Mucosa of rectum (tissue), 2 donors: ENCODE measurements at regions not wholly inside any gene's neighbourhood (a gene's known extent, or its start where the extent isn't known, plus 50 kb on each side); places are given as distances from the start of the nearest gene placed in this dataset.
"Not testable (repeated sequence)": the region's sequence is repeated elsewhere in the genome, so short reads cannot be mapped to it uniquely, and the experiment has no call there.

Source experiments
- H3K27ac ChIP-seq, 2 donors: one replicate each; pipeline ENCODE4 v1.7.0; 2013; ENCODE audit warnings: inconsistent platforms in 2 of 2, low read depth in 2 of 2, low read length in 2 of 2
- H3K27me3 ChIP-seq, 2 donors: one replicate each; pipeline ENCODE4 v1.7.0; 2013; ENCODE audit warnings: low read length in 2 of 2; ENCODE audit not compliant: control insufficient read depth in 2 of 2, insufficient read depth in 2 of 2
- H3K36me3 ChIP-seq, 2 donors: one replicate each; pipeline ENCODE4 v1.7.0; 2013; ENCODE audit warnings: low read length in 2 of 2; ENCODE audit not compliant: control insufficient read depth in 2 of 2, insufficient read depth in 2 of 2
- H3K4me1 ChIP-seq, 2 donors: one replicate each; pipeline ENCODE4 v1.7.0; 2013; ENCODE audit warnings: low read length in 2 of 2, mild to moderate bottlenecking in 1 of 2; ENCODE audit not compliant: control insufficient read depth in 2 of 2, insufficient read depth in 2 of 2
- H3K4me3 ChIP-seq, 2 donors: one replicate each; pipeline ENCODE4 v1.7.0; 2013; ENCODE audit warnings: low read length in 2 of 2
- H3K9ac ChIP-seq, 2 donors: one replicate each; pipeline ENCODE4 v1.7.0; 2013; ENCODE audit warnings: low read length in 2 of 2, low read depth in 1 of 2, mild to moderate bottlenecking in 1 of 2
- H3K9me3 ChIP-seq, 2 donors: one replicate each; pipeline ENCODE4 v1.7.0; 2013; ENCODE audit warnings: low read length in 2 of 2; ENCODE audit not compliant: control insufficient read depth in 2 of 2
- donor health status: healthy.
- donor health status: Normal muscosa, but diverticular disease.

GRCh38 chr4:31185014-31185585 lies 464.9 kb downstream of the PCDH7 start:
- no peak overlapping the region for H3K27ac ChIP-seq
- H3K4me1 ChIP-seq = peaks cover 0 to 3% of the 10 kb centered on the region in 2 donors
- H3K36me3 ChIP-seq = no peaks in the 10 kb centered on the region
- H3K9me3 ChIP-seq = no peaks in the 10 kb centered on the region
- H3K9ac ChIP-seq = no peak overlapping the region
- no peak overlapping the region for H3K4me3 ChIP-seq
- no peaks in the 10 kb centered on the region for H3K27me3 ChIP-seq

GRCh38 chr4:31187979-31188378 lies 467.8 kb downstream of the PCDH7 start:
- Histone ChIP-seq H3K4me1 (peaks cover 0 to 3% of the 10 kb centered on the region in 2 donors), H3K4me3 (no peak overlapping the region), H3K9me3 (no peaks in the 10 kb centered on the region), H3K27me3 (no peaks in the 10 kb centered on the region), H3K27ac (no peak overlapping the region), H3K36me3 (no peaks in the 10 kb centered on the region), H3K9ac (no peak overlapping the region)

- no peaks in the 10 kb centered on the region for H3K27me3 ChIP-seq
- H3K9ac ChIP-seq = no peak overlapping the region
- H3K27ac ChIP-seq = no peak overlapping the region
- H3K4me3 ChIP-seq = no peak overlapping the region
- peaks cover 0 to 3% of the 10 kb centered on the region in 2 donors for H3K4me1 ChIP-seq
- no peaks in the 10 kb centered on the region for H3K36me3 ChIP-seq
- no peaks in the 10 kb centered on the region for H3K9me3 ChIP-seq
Observed at GRCh38 chr4:31189938-31190337, 469.8 kb downstream of the PCDH7 start.

GRCh38 chr4:31190671-31191070 lies 470.5 kb downstream of the PCDH7 start:
- peaks cover 0 to 3% of the 10 kb centered on the region in 2 donors for H3K4me1 ChIP-seq
- H3K36me3 ChIP-seq = no peaks in the 10 kb centered on the region
- H3K27ac ChIP-seq = no peak overlapping the region
- no peak overlapping the region for H3K9ac ChIP-seq
- H3K27me3 ChIP-seq = no peaks in the 10 kb centered on the region
- H3K4me3 ChIP-seq = no peak overlapping the region
- H3K9me3 ChIP-seq = no peaks in the 10 kb centered on the region

GRCh38 chr4:31192341-31192740 lies 472.2 kb downstream of the PCDH7 start:
- Histone ChIP-seq H3K4me1 (peaks cover 0 to 3% of the 10 kb centered on the region in 2 donors), H3K4me3 (no peak overlapping the region), H3K27me3 (no peaks in the 10 kb centered on the region), H3K9me3 (no peaks in the 10 kb centered on the region), H3K9ac (no peak overlapping the region), H3K27ac (no peak overlapping the region), H3K36me3 (no peaks in the 10 kb centered on the region)

- no peak overlapping the region for H3K9ac ChIP-seq
- H3K27ac ChIP-seq = no peak overlapping the region
- peaks cover 0 to 3% of the 10 kb centered on the region in 2 donors for H3K4me1 ChIP-seq
- no peaks in the 10 kb centered on the region for H3K27me3 ChIP-seq
- no peak overlapping the region for H3K4me3 ChIP-seq
- no peaks in the 10 kb centered on the region for H3K36me3 ChIP-seq
- no peaks in the 10 kb centered on the region for H3K9me3 ChIP-seq
Observed at GRCh38 chr4:31193521-31193920, 473.4 kb downstream of the PCDH7 start.

GRCh38 chr4:31194823-31195222 lies 474.7 kb downstream of the PCDH7 start:
- no peak overlapping the region for H3K4me3 ChIP-seq
- no peaks in the 10 kb centered on the region for H3K27me3 ChIP-seq
- no peaks in the 10 kb centered on the region for H3K36me3 ChIP-seq
- H3K9me3 ChIP-seq = no peaks in the 10 kb centered on the region
- no peak overlapping the region for H3K9ac ChIP-seq
- peaks cover 0 to 2% of the 10 kb centered on the region in 2 donors for H3K4me1 ChIP-seq
- no peak overlapping the region for H3K27ac ChIP-seq

GRCh38 chr4:31199644-31200043 lies 479.5 kb downstream of the PCDH7 start:
- no peaks in the 10 kb centered on the region for H3K4me1 ChIP-seq
- H3K9ac ChIP-seq = no peak overlapping the region
- H3K27me3 ChIP-seq = no peaks in the 10 kb centered on the region
- H3K27ac ChIP-seq = no peak overlapping the region
- no peaks in the 10 kb centered on the region for H3K9me3 ChIP-seq
- no peaks in the 10 kb centered on the region for H3K36me3 ChIP-seq
- H3K4me3 ChIP-seq = no peak overlapping the region

GRCh38 chr4:31202054-31202453 lies 481.9 kb downstream of the PCDH7 start:
- H3K4me3 ChIP-seq, H3K27me3 ChIP-seq, H3K27ac ChIP-seq, H3K9ac ChIP-seq, H3K36me3 ChIP-seq, H3K4me1 ChIP-seq, H3K9me3 ChIP-seq: not testable (repeated sequence)

- no peaks in the 10 kb centered on the region for H3K27me3 ChIP-seq
- H3K27ac ChIP-seq = no peak overlapping the region
- H3K36me3 ChIP-seq = no peaks in the 10 kb centered on the region
- H3K9me3 ChIP-seq = no peaks in the 10 kb centered on the region
- no peak overlapping the region for H3K9ac ChIP-seq
- H3K4me1 ChIP-seq = no peaks in the 10 kb centered on the region
- H3K4me3 ChIP-seq = no peak overlapping the region
Observed at GRCh38 chr4:31204874-31205273, 484.7 kb downstream of the PCDH7 start.

GRCh38 chr4:31220921-31221320 lies 500.8 kb downstream of the PCDH7 start:
- Histone ChIP-seq H3K36me3 (no peaks in the 10 kb centered on the region), H3K4me1 (no peaks in the 10 kb centered on the region), H3K27ac (no peak overlapping the region), H3K27me3 (no peaks in the 10 kb centered on the region), H3K9me3 (no peaks in the 10 kb centered on the region), H3K9ac (no peak overlapping the region), H3K4me3 (no peak overlapping the region)
